ENCODE measurements at regions not wholly inside any gene's neighbourhood (a gene's known extent, or its start where the extent isn't known, plus 50 kb on each side); places are given as distances from the start of the nearest gene placed in this dataset.
"Not testable (repeated sequence)": the region's sequence is repeated elsewhere in the genome, so short reads cannot be mapped to it uniquely, and the experiment has no call there.

GRCh38 chr10:42991442-42992098 is 85.3 kb upstream of the RET start:
- no peaks in the 10 kb centered on the region for H3K36me3 ChIP-seq (ENCODE audit: insufficient read depth, low read length)
- H3K9me3 ChIP-seq (ENCODE audit: low read length) = no peaks in the 10 kb centered on the region
- Mint-ChIP-seq H3K36me3 (no peaks in the 10 kb centered on the region), H3K27ac (no peak overlapping the region), H3K9me3 (no peaks in the 10 kb centered on the region), H3K4me1 (peaks cover 0 to 5% (median 5%) of the 10 kb centered on the region in 3 donors), H3K27me3 (peaks cover 0 to 3% of the 10 kb centered on the region in 2 donors), H3K4me3 (no peak overlapping the region)
- H3K27me3 ChIP-seq (ENCODE audit: insufficient read depth, low read length, poor library complexity, severe bottlenecking) = no peaks in the 10 kb centered on the region
- H3K27ac ChIP-seq (ENCODE audit: low read depth, low read length) = no peak overlapping the region
- CTCF ChIA-PET = no interaction called here
- POLR2A ChIA-PET = no interaction called here
- no peaks in the 10 kb centered on the region for H3K4me1 ChIP-seq (ENCODE audit: insufficient read depth, low read length)
- DNase-seq = no peak
- no peak overlapping the region for H3K4me3 ChIP-seq (ENCODE audit: low read length)

DNA sequence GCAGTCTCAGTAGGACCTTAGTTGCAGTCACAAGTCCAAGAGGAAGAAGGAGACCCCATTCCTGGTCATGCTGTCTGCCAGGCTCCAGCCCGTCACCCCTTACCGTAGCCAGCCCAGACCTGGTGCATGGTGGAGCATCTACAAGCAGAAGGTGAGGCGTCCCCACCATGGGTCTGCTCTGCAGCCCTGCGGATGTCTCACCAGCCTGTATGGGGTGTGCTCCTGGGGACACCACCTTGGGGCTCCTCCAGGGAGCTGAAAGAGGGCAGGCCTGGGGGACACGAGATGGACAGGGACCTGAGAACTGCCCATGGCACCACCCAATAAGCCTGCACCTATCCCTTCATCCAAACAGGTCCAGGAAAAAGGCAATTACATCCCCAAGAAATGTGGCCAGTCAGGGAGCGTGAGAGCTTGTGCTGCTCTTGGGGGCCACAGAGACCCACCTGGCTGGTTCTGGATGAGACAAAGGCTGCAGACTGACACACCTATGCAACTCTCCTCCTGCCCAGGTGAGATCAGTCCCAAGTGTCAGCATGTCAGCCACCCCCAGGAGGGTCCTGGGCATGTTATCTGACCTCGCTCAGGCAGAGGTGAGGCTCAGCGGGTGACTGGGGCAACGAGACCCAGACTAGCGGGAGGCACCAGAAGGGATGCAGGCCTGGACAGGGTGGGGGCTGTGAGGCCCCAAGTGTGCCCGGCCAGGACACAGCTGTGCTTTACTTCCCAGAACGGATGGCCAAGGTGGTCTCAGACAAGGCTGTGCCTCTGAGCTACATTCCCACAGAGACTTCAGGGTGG is 84.5 kb upstream of the RET start:
- ChIA-PET POLR2A (no interaction called here), CTCF (no interaction called here)
- no peaks in the 10 kb centered on the region for H3K4me1 ChIP-seq (ENCODE audit: insufficient read depth, low read length)
- no peak overlapping the region for H3K27ac ChIP-seq (ENCODE audit: low read depth, low read length)
- H3K36me3 ChIP-seq (ENCODE audit: insufficient read depth, low read length) = no peaks in the 10 kb centered on the region
- H3K27me3 ChIP-seq (ENCODE audit: insufficient read depth, low read length, poor library complexity, severe bottlenecking) = no peaks in the 10 kb centered on the region
- Mint-ChIP-seq H3K36me3 (no peaks in the 10 kb centered on the region), H3K9me3 (no peaks in the 10 kb centered on the region), H3K27ac (no peak overlapping the region), H3K4me1 (peaks cover 0 to 5% (median 5%) of the 10 kb centered on the region in 3 donors), H3K27me3 (peaks cover 0 to 3% of the 10 kb centered on the region in 2 donors), H3K4me3 (no peak overlapping the region)
- H3K9me3 ChIP-seq (ENCODE audit: low read length) = no peaks in the 10 kb centered on the region
- H3K4me3 ChIP-seq (ENCODE audit: low read length) = no peak overlapping the region
- DNase-seq = no peak

GRCh38 chr10:42992957-42993390 is 83.9 kb upstream of the RET start:
- POLR2A ChIA-PET = no interaction called here

GRCh38 chr10:42994909-42995308 is 82.0 kb upstream of the RET start:
- H3K4me1 Mint-ChIP-seq; H3K4me3 ChIP-seq (ENCODE audit: low read length); H3K4me3 Mint-ChIP-seq; H3K27me3 ChIP-seq (ENCODE audit: insufficient read depth, low read length, poor library complexity, severe bottlenecking); H3K36me3 Mint-ChIP-seq; H3K4me1 ChIP-seq (ENCODE audit: insufficient read depth, low read length); CTCF ChIA-PET; DNase-seq; H3K9me3 ChIP-seq (ENCODE audit: low read length); POLR2A ChIA-PET; H3K9me3 Mint-ChIP-seq; H3K27ac ChIP-seq (ENCODE audit: low read depth, low read length); H3K27ac Mint-ChIP-seq; H3K27me3 Mint-ChIP-seq; H3K36me3 ChIP-seq (ENCODE audit: insufficient read depth, low read length): not testable (repeated sequence)

More at GRCh38 chr10:42992957-42993390, 83.9 kb upstream of the RET start:
- no peak overlapping the region for H3K4me3 Mint-ChIP-seq
- H3K36me3 Mint-ChIP-seq = no peaks in the 10 kb centered on the region
- no peaks in the 10 kb centered on the region for H3K27me3 ChIP-seq (ENCODE audit: insufficient read depth, low read length, poor library complexity, severe bottlenecking)
- CTCF ChIA-PET = no interaction called here
- H3K4me1 ChIP-seq (ENCODE audit: insufficient read depth, low read length) = no peaks in the 10 kb centered on the region
- H3K4me3 ChIP-seq (ENCODE audit: low read length) = no peak overlapping the region
- peaks cover 0 to 3% of the 10 kb centered on the region in 2 donors for H3K27me3 Mint-ChIP-seq
- no peaks in the 10 kb centered on the region for H3K9me3 Mint-ChIP-seq
- H3K4me1 Mint-ChIP-seq = peaks cover 0 to 5% (median 5%) of the 10 kb centered on the region in 3 donors
- no peak overlapping the region for H3K27ac Mint-ChIP-seq
- no peak for DNase-seq
- no peaks in the 10 kb centered on the region for H3K9me3 ChIP-seq (ENCODE audit: low read length)
- H3K36me3 ChIP-seq (ENCODE audit: insufficient read depth, low read length) = no peaks in the 10 kb centered on the region
- H3K27ac ChIP-seq (ENCODE audit: low read depth, low read length) = no peak overlapping the region

- no peaks in the 10 kb centered on the region for H3K4me1 ChIP-seq (ENCODE audit: insufficient read depth, low read length)
- peaks cover 0 to 6% of the 10 kb centered on the region in 2 donors for H3K27me3 Mint-ChIP-seq
- H3K9me3 ChIP-seq (ENCODE audit: low read length) = no peaks in the 10 kb centered on the region
- ChIA-PET CTCF (no interaction called here), POLR2A (no interaction called here)
- DNase-seq = no peak
- H3K27ac Mint-ChIP-seq = no peak overlapping the region
- H3K36me3 ChIP-seq (ENCODE audit: insufficient read depth, low read length) = no peaks in the 10 kb centered on the region
- H3K9me3 Mint-ChIP-seq = no peaks in the 10 kb centered on the region
- H3K4me1 Mint-ChIP-seq = no peaks in the 10 kb centered on the region
- H3K27me3 ChIP-seq (ENCODE audit: insufficient read depth, low read length, poor library complexity, severe bottlenecking) = no peaks in the 10 kb centered on the region
- no peaks in the 10 kb centered on the region for H3K36me3 Mint-ChIP-seq
- H3K4me3 Mint-ChIP-seq = no peak overlapping the region
- no peak overlapping the region for H3K4me3 ChIP-seq (ENCODE audit: low read length)
- H3K27ac ChIP-seq (ENCODE audit: low read depth, low read length) = no peak overlapping the region
Measured at GRCh38 chr10:42995537-42995936, 81.3 kb upstream of the RET start.

DNA sequence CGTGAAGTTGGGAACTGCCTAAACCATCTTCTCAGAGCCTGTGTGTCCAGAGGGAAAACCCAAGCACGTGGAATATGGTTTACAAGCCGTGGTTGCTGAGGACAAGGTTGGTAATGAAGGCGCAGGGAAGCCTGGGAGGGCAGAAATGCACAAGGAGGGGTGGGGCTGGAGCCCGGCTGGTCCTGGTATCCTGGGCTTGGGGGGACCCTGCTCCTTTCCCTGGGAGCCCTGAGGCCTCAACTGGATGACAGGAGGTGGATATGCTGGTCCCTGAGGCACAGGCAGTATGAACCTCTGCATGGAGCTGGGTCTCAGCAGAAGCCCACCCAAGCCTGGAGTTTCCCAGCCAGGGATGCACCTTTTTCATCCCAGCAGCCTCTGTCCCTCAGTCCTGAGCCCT is 80.3 kb upstream of the RET start:
- Histone ChIP-seq H3K4me1 (ENCODE audit: insufficient read depth, low read length) (no peaks in the 10 kb centered on the region), H3K9me3 (ENCODE audit: low read length) (no peaks in the 10 kb centered on the region), H3K36me3 (ENCODE audit: insufficient read depth, low read length) (no peaks in the 10 kb centered on the region), H3K27ac (ENCODE audit: low read depth, low read length) (no peak overlapping the region), H3K27me3 (ENCODE audit: insufficient read depth, low read length, poor library complexity, severe bottlenecking) (no peaks in the 10 kb centered on the region), H3K4me3 (ENCODE audit: low read length) (no peak overlapping the region)
- Mint-ChIP-seq H3K27me3 (peaks cover 0 to 6% of the 10 kb centered on the region in 2 donors), H3K36me3 (no peaks in the 10 kb centered on the region), H3K4me3 (no peak overlapping the region), H3K9me3 (no peaks in the 10 kb centered on the region), H3K27ac (peak overlapping the region in 1 of 8 donors; percentile 43), H3K4me1 (no peaks in the 10 kb centered on the region)
- DNase-seq = no peak
- ChIA-PET CTCF (no interaction called here), POLR2A (no interaction called here)

DNA sequence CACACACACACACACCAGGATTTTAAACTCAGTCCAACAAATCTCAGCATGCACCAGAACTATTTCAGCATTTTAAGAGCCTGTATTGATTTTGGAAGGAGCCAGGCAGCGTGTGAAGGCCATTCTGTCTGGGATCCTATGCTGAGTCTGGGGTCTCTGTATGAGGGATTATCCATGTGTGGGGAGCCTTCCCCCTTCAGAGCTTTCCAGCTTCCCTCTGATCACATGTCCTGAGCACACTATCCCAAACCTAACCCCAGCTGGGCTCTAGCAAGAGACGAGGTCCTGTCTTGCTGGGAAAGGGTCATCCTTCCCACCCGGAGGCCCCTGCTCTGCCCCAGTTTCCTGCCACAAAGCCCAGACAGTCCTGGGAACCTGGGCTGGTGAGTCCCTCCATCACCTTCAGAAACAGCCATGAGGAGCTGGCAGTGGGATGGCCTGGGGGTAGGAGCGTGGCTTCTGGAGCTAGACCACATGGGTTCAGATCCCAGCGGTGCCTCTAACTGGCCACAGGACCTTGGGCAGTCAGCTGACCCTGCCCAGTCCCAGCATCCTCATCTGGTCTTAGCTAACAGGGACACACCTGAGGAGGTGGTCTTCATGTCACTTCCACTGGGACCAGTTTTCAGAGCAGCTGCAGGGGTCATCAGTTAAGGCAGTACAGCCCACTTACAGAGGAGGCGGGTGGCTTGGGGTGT is 79.6 kb upstream of the RET start:
- H3K9me3 Mint-ChIP-seq = no peaks in the 10 kb centered on the region
- H3K36me3 ChIP-seq (ENCODE audit: insufficient read depth, low read length) = no peaks in the 10 kb centered on the region
- no peaks in the 10 kb centered on the region for H3K4me1 ChIP-seq (ENCODE audit: insufficient read depth, low read length)
- no peak overlapping the region for H3K27ac ChIP-seq (ENCODE audit: low read depth, low read length)
- no peak overlapping the region for H3K4me3 Mint-ChIP-seq
- H3K27ac Mint-ChIP-seq = no peak overlapping the region
- POLR2A ChIA-PET = no interaction called here
- H3K27me3 ChIP-seq (ENCODE audit: insufficient read depth, low read length, poor library complexity, severe bottlenecking) = no peaks in the 10 kb centered on the region
- H3K27me3 Mint-ChIP-seq = peaks cover 1 to 6% of the 10 kb centered on the region in 2 donors
- CTCF ChIA-PET = interaction anchor here (0.8 to 0.9 kb wide), 2 partner anchors 10 to 11 kb away, joined by 3 read pairs; no protein-coding TSS in a partner anchor
- H3K36me3 Mint-ChIP-seq = no peaks in the 10 kb centered on the region
- no peaks in the 10 kb centered on the region for H3K9me3 ChIP-seq (ENCODE audit: low read length)
- no peaks in the 10 kb centered on the region for H3K4me1 Mint-ChIP-seq
- DNase-seq = no peak
- H3K4me3 ChIP-seq (ENCODE audit: low read length) = no peak overlapping the region

GRCh38 chr10:42997849-42998165 is 79.1 kb upstream of the RET start:
- peaks cover 3 to 6% of the 10 kb centered on the region in 2 donors for H3K27me3 Mint-ChIP-seq

More at GRCh38 chr10:42997849-42998165, 79.1 kb upstream of the RET start:
- DNase-seq = no peak
- no peak overlapping the region for H3K27ac ChIP-seq (ENCODE audit: low read depth, low read length)
- Mint-ChIP-seq H3K36me3 (no peaks in the 10 kb centered on the region), H3K9me3 (no peaks in the 10 kb centered on the region), H3K27ac (no peak overlapping the region), H3K4me3 (no peak overlapping the region), H3K4me1 (no peaks in the 10 kb centered on the region)
- H3K9me3 ChIP-seq (ENCODE audit: low read length) = no peaks in the 10 kb centered on the region
- no peaks in the 10 kb centered on the region for H3K4me1 ChIP-seq (ENCODE audit: insufficient read depth, low read length)
- H3K36me3 ChIP-seq (ENCODE audit: insufficient read depth, low read length) = no peaks in the 10 kb centered on the region
- no peak overlapping the region for H3K4me3 ChIP-seq (ENCODE audit: low read length)
- POLR2A ChIA-PET = no interaction called here
- H3K27me3 ChIP-seq (ENCODE audit: insufficient read depth, low read length, poor library complexity, severe bottlenecking) = no peaks in the 10 kb centered on the region
- CTCF ChIA-PET = interaction anchor here (0.8 to 0.9 kb wide), 2 partner anchors 10 kb away, joined by 3 read pairs; no protein-coding TSS in a partner anchor
